Activated CD4-positive, alpha-beta T cell treated with anti-CD3 and anti-CD28 coated beads for 1 hour (primary cell): ENCODE measurements at regions not wholly inside any gene's neighbourhood (a gene's known extent, or its start where the extent isn't known, plus 50 kb on each side); places are given as distances from the start of the nearest gene placed in this dataset.

Source experiments
- DNase-seq: peaks from one replicate; pipeline ENCODE4 v3.0.0-alpha.2; 2020

- DNase-seq = no peak
These were observed 402.9 kb upstream of the CITED2 start for GRCh38 chr6:139777202-139777970.

GRCh38 chr6:139776041-139776440, 401.6 kb upstream of the CITED2 start:
- no peak for DNase-seq

GRCh38 chr6:139768196-139768595, 393.7 kb upstream of the CITED2 start:
- no peak for DNase-seq

- DNase-seq = no peak
These were observed 392.3 kb upstream of the CITED2 start for GRCh38 chr6:139766796-139767195.

GRCh38 chr6:139765825-139766285, 391.4 kb upstream of the CITED2 start:
- no peak for DNase-seq

GRCh38 chr6:139764498-139764986, 390.1 kb upstream of the CITED2 start:
- DNase-seq = no peak

GRCh38 chr6:139763468-139764210, 389.2 kb upstream of the CITED2 start:
- no peak for DNase-seq

- no peak for DNase-seq
These were observed 388.2 kb upstream of the CITED2 start for GRCh38 chr6:139762587-139763031.

GRCh38 chr6:139760128-139760527, 385.7 kb upstream of the CITED2 start:
- DNase-seq = no peak

- no peak for DNase-seq
These were observed 384.6 kb upstream of the CITED2 start for GRCh38 chr6:139759086-139759485.

- DNase-seq = no peak
These were observed 383.8 kb upstream of the CITED2 start for GRCh38 chr6:139758209-139758611.

GRCh38 chr6:139757784-139758183, 383.3 kb upstream of the CITED2 start:
- DNase-seq = no peak

GRCh38 chr6:139756381-139756780, 381.9 kb upstream of the CITED2 start:
- no peak for DNase-seq

GRCh38 chr6:139754898-139755775, 380.7 kb upstream of the CITED2 start:
- no peak for DNase-seq

- DNase-seq = no peak
These were observed 378.9 kb upstream of the CITED2 start for GRCh38 chr6:139753198-139753861.

GRCh38 chr6:139752086-139752485, 377.6 kb upstream of the CITED2 start:
- DNase-seq = no peak

GRCh38 chr6:139751179-139751578, 376.7 kb upstream of the CITED2 start:
- no peak for DNase-seq

- DNase-seq = no peak
These were observed 374.1 kb upstream of the CITED2 start for GRCh38 chr6:139748353-139749146.

- DNase-seq = no peak
These were observed 372.7 kb upstream of the CITED2 start for GRCh38 chr6:139747154-139747553.

- DNase-seq = no peak
These were observed 370.4 kb upstream of the CITED2 start for GRCh38 chr6:139744891-139745290.

- DNase-seq = no peak
These were observed 369.4 kb upstream of the CITED2 start for GRCh38 chr6:139743664-139744437.
